H1 (cell line): ENCODE measurements at regions not wholly inside any gene's neighbourhood (a gene's known extent, or its start where the extent isn't known, plus 50 kb on each side); places are given as distances from the start of the nearest gene placed in this dataset.

Experiments
- CTCF ChIA-PET: fragments of 300-600 bp; sonication (Branson Sonifier 250); formaldehyde crosslinking; loops from one replicate; lab custom pipeline; 2021; ENCODE audit not compliant: partially characterized antibody; lab: Charles Lee
- POLR2A ChIA-PET: fragments of 300-600 bp; sonication (Branson Sonifier 250); formaldehyde crosslinking; loops from one replicate; lab custom pipeline; 2021; ENCODE audit warnings: inconsistent platforms; ENCODE audit not compliant: partially characterized antibody; lab: Charles Lee
- DNase-seq, 2 experiments: peaks; one replicate each; pipeline versions ENCODE4 v3.0.0 to v3.0.0-alpha.2; 2010 to 2022; ENCODE audit warnings: low spot score in 2 of 2, low read depth in 1 of 2, mixed read lengths in 1 of 2
- FAIRE-seq: peaks from 2 replicates; lab custom pipeline; 2011; peaks lifted over from hg19 to GRCh38; lab: Jason Lieb, UNC
- H2AFZ ChIP-seq: 2 replicates; pipeline ENCODE4 v1.8.1; 2012; ENCODE audit warnings: low read length, inconsistent platforms
- H2AK5ac ChIP-seq: 2 replicates; pipeline ENCODE4 v1.6.1; 2013; ENCODE audit warnings: low read depth, low read length
- H2BK120ac ChIP-seq: replicated peaks from 2 replicates; pipeline ENCODE3; 2013; ENCODE audit warnings: low read depth, low read length, inconsistent platforms
- H2BK12ac ChIP-seq: 2 replicates; pipeline ENCODE4 v1.6.1; 2013; ENCODE audit warnings: low read depth, low read length
- H2BK15ac ChIP-seq: 2 replicates; pipeline ENCODE4 v1.6.1; 2013; ENCODE audit warnings: low read length
- H2BK20ac ChIP-seq: 2 replicates; pipeline ENCODE4 v1.6.1; 2013; ENCODE audit warnings: low read length
- H2BK5ac ChIP-seq: 2 replicates; pipeline ENCODE4 v1.6.1; 2013; ENCODE audit warnings: low read depth, low read length
- H3K14ac ChIP-seq: 2 replicates; pipeline ENCODE4 v1.6.1; 2013; ENCODE audit warnings: inconsistent platforms; ENCODE audit not compliant: insufficient read length
- H3K18ac ChIP-seq: 2 replicates; pipeline ENCODE4 v1.6.1; 2013; ENCODE audit warnings: low read length; ENCODE audit errors: extremely low read depth
- H3K23ac ChIP-seq: 2 replicates; pipeline ENCODE4 v1.6.1; 2013; ENCODE audit warnings: inconsistent platforms; ENCODE audit not compliant: insufficient read length
- H3K23me2 ChIP-seq: 2 replicates; pipeline ENCODE4 v1.6.1; 2013; ENCODE audit warnings: low read depth, low read length
- H3K27ac ChIP-seq: 2 replicates; pipeline ENCODE4 v1.6.1; 2011; ENCODE audit warnings: low read depth, low read length, inconsistent platforms
- H3K27me3 ChIP-seq, 4 experiments: replicated peaks in 1 of 4; 1 replicate in 1 of 4; 2 replicates in 3 of 4; pipeline versions ENCODE4 v1.6.1 to v1.8.1; 2011 to 2013; ENCODE audit warnings: low read length in 3 of 4, mild to moderate bottlenecking in 3 of 4, inconsistent platforms in 2 of 4, mixed read lengths in 2 of 4, moderate library complexity in 1 of 4; ENCODE audit not compliant: control insufficient read depth in 3 of 4, insufficient read depth in 3 of 4; ENCODE audit errors: extremely low read depth in 1 of 4
- H3K36me3 ChIP-seq, 4 experiments: 2 replicates each; pipeline versions ENCODE4 v1.6.1 to v1.8.1; 2011 to 2013; ENCODE audit warnings: mild to moderate bottlenecking in 4 of 4, low read length in 3 of 4, moderate library complexity in 2 of 4, control low read depth in 1 of 4, inconsistent platforms in 1 of 4; ENCODE audit not compliant: insufficient read depth in 4 of 4, control insufficient read depth in 2 of 4
- H3K4ac ChIP-seq: replicated peaks from 2 replicates; pipeline ENCODE3; 2013; ENCODE audit warnings: low read length, low read depth, mixed read lengths, inconsistent platforms; ENCODE audit not compliant: insufficient read length
- H3K4me1 ChIP-seq, 4 experiments: replicated peaks in 1 of 4; 1 replicate in 1 of 4; 2 replicates in 3 of 4; pipeline versions ENCODE4 v1.6.1 to v1.8.1; 2011 to 2013; ENCODE audit warnings: low read length in 3 of 4, inconsistent platforms in 2 of 4, mixed read lengths in 1 of 4; ENCODE audit not compliant: insufficient read depth in 4 of 4, control insufficient read depth in 3 of 4
- H3K4me2 ChIP-seq, 2 experiments: 2 replicates each; pipeline versions ENCODE4 v1.6.1 to v1.8.1; 2011 to 2013; ENCODE audit warnings: low read depth in 2 of 2, low read length in 2 of 2, control low read depth in 1 of 2, inconsistent platforms in 1 of 2, mild to moderate bottlenecking in 1 of 2; ENCODE audit not compliant: insufficient read depth in 1 of 2
- H3K4me3 ChIP-seq, 4 experiments: fragments of 200-600, 300-600 bp in 1 of 4; sonication (generic), shearing (Covaris generic), sonication (Bioruptor Twin) in 1 of 4; 2 replicates each; pipeline versions ENCODE4 v1.5.1 to v1.8.1; 2011 to 2016; ENCODE audit warnings: low read length in 4 of 4, low read depth in 3 of 4, control low read depth in 2 of 4, inconsistent platforms in 2 of 4, mild to moderate bottlenecking in 2 of 4, mixed read lengths in 1 of 4, moderate library complexity in 1 of 4; ENCODE audit not compliant: insufficient read depth in 2 of 4; ENCODE audit errors: extremely low read depth in 1 of 4
- H3K56ac ChIP-seq: replicated peaks from 2 replicates; pipeline ENCODE3; 2013; ENCODE audit warnings: low read depth, mild to moderate bottlenecking, mixed read lengths, low read length, inconsistent platforms; ENCODE audit not compliant: insufficient read length
- H3K79me1 ChIP-seq: 2 replicates; pipeline ENCODE4 v1.6.1; 2013; ENCODE audit warnings: low read depth, low read length, control low read depth
- H3K79me2 ChIP-seq, 2 experiments: 2 replicates each; pipeline versions ENCODE4 v1.6.1 to v1.8.1; 2012 to 2013; ENCODE audit warnings: low read length in 2 of 2, mild to moderate bottlenecking in 2 of 2, inconsistent platforms in 1 of 2; ENCODE audit not compliant: insufficient read depth in 2 of 2, control insufficient read depth in 1 of 2
- H3K9ac ChIP-seq, 4 experiments: replicated peaks in 1 of 4; 1 replicate in 1 of 4; 2 replicates in 3 of 4; pipeline versions ENCODE4 v1.6.1 to v1.8.1; 2011 to 2013; ENCODE audit warnings: low read depth in 3 of 4, low read length in 3 of 4, control low read depth in 2 of 4, mild to moderate bottlenecking in 2 of 4, moderate library complexity in 2 of 4, inconsistent platforms in 1 of 4; ENCODE audit errors: extremely low read depth in 1 of 4
- H3K9me3 ChIP-seq, 2 experiments: 2 replicates each; pipeline versions ENCODE4 v1.6.1 to v1.8.1; 2012 to 2013; ENCODE audit warnings: mild to moderate bottlenecking in 2 of 2, moderate library complexity in 2 of 2, control low read depth in 1 of 2, inconsistent platforms in 1 of 2, low read depth in 1 of 2, low read length in 1 of 2, mixed read lengths in 1 of 2; ENCODE audit not compliant: insufficient read depth in 2 of 2
- H4K20me1 ChIP-seq, 2 experiments: replicated peaks in 1 of 2; 2 replicates each; pipeline versions ENCODE3 to v1.8.1; 2011 to 2013; ENCODE audit warnings: inconsistent platforms in 2 of 2, low read length in 2 of 2, mild to moderate bottlenecking in 1 of 2; ENCODE audit not compliant: insufficient read depth in 2 of 2, control insufficient read depth in 1 of 2
- H4K5ac ChIP-seq: 2 replicates; pipeline ENCODE4 v1.6.1; 2013; ENCODE audit warnings: low read length, low read depth, mixed read lengths, inconsistent platforms; ENCODE audit not compliant: insufficient read length
- H4K8ac ChIP-seq: 2 replicates; pipeline ENCODE4 v1.8.0; 2013; ENCODE audit warnings: mild to moderate bottlenecking, moderate library complexity, low read length, inconsistent platforms; ENCODE audit not compliant: insufficient read depth; ENCODE audit errors: extremely low read depth
- H4K91ac ChIP-seq: replicated peaks from 2 replicates; pipeline ENCODE3; 2013; ENCODE audit warnings: low read length, mixed read lengths, inconsistent platforms; ENCODE audit not compliant: insufficient read length
- WGBS, 2 experiments: shearing (Covaris generic) in 1 of 2; methylation state at CpG; one replicate each; pipeline versions ENCODE4 v1.1.6 to v1.1.7; 2013 to 2015; ENCODE audit warnings: low lambda C conversion rate in 2 of 2, mixed read lengths in 2 of 2, inconsistent platforms in 1 of 2, low coverage in 1 of 2, missing lambda C conversion rate in 1 of 2; ENCODE audit not compliant: insufficient replicate concordance in 2 of 2, insufficient coverage in 1 of 2, insufficient read length in 1 of 2; ENCODE audit errors: extremely low coverage in 1 of 2, missing lambda C conversion rate in 1 of 2; 5-methylcytosine and 5-hydroxymethylcytosine counted together
- TF ChIP-seq, protein P1 (sequence below), 3 experiments: IDR thresholded peaks; 1 replicate in 2 of 3; 2 replicates in 1 of 3; pipeline versions ENCODE4 v1.5.1 to v1.6.1; 2011; ENCODE audit warnings: low read length in 3 of 3, mild to moderate bottlenecking in 3 of 3, inconsistent platforms in 2 of 3, low read depth in 1 of 3, moderate library complexity in 1 of 3; ENCODE audit not compliant: insufficient read depth in 1 of 3; ENCODE audit errors: control extremely low read depth in 1 of 3
- TF ChIP-seq, protein P2 (sequence below): IDR thresholded peaks from 2 replicates; pipeline ENCODE4 v1.6.1; 2012; ENCODE audit warnings: inconsistent platforms
- TF ChIP-seq, protein P3 (sequence below): IDR thresholded peaks from 2 replicates; pipeline ENCODE4 v1.6.1; 2011; ENCODE audit warnings: low read depth, mild to moderate bottlenecking, low read length; ENCODE audit not compliant: insufficient read depth

DNA sequence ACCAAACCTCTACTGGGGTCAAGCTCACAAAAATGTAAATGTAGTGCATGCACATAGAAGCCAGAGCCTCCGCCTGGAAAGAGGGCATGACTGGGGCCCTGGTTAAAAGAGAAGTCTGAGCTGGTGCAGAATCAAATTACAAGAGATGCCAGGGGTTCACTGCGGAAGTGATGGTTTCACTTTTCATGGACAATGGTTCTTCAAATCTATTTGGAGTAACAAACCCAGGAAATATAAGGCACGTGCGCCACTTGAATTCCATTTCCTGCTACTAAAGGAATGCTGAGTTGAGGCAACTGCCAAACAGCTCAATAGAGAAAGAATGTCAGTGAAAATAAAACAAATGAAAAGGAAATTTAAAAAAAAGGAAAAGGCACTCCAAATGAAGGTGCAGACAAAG is 79.8 kb downstream of the FUNDC1 start:
- Histone ChIP-seq H4K20me1 (no peaks in the 10 kb centered on the region), H3K14ac (no peak overlapping the region), H3K23ac (no peak overlapping the region), H3K56ac (no peak overlapping the region), H3K18ac (no peak overlapping the region), H4K5ac (no peak overlapping the region), H2BK5ac (no peak overlapping the region), H2AFZ (no peak overlapping the region), H3K9me3 (no peaks in the 10 kb centered on the region), H3K23me2 (no peaks in the 10 kb centered on the region), H3K9ac (no peak overlapping the region), H3K4me1 (no peaks in the 10 kb centered on the region), H3K4ac (no peak overlapping the region), H3K4me2 (no peak overlapping the region), H3K79me1 (no peaks in the 10 kb centered on the region), H3K27ac (no peak overlapping the region), H2BK12ac (no peak overlapping the region), H3K79me2 (no peaks in the 10 kb centered on the region), H2BK20ac (no peak overlapping the region), H3K36me3 (no peaks in the 10 kb centered on the region), H2BK120ac (no peak overlapping the region), H2BK15ac (no peak overlapping the region), H4K8ac (no peak overlapping the region), H3K4me3 (no peak overlapping the region), H3K27me3 (no peaks in the 10 kb centered on the region), H2AK5ac (no peak overlapping the region), H4K91ac (no peak overlapping the region)
- 58% methylated on average over 4 of the region's 4 CpGs; no CpG with 5 or more reads in 1 of the 2 experiments for WGBS, 2 experiments
- TF ChIP-seq, protein P1, sequence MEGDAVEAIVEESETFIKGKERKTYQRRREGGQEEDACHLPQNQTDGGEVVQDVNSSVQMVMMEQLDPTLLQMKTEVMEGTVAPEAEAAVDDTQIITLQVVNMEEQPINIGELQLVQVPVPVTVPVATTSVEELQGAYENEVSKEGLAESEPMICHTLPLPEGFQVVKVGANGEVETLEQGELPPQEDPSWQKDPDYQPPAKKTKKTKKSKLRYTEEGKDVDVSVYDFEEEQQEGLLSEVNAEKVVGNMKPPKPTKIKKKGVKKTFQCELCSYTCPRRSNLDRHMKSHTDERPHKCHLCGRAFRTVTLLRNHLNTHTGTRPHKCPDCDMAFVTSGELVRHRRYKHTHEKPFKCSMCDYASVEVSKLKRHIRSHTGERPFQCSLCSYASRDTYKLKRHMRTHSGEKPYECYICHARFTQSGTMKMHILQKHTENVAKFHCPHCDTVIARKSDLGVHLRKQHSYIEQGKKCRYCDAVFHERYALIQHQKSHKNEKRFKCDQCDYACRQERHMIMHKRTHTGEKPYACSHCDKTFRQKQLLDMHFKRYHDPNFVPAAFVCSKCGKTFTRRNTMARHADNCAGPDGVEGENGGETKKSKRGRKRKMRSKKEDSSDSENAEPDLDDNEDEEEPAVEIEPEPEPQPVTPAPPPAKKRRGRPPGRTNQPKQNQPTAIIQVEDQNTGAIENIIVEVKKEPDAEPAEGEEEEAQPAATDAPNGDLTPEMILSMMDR (IDR thresholded peaks at IDR 0.05; ENCODE audit: control extremely low read depth in 1 of 3, insufficient read depth in 1 of 3, low read depth in 1 of 3, low read length in 3 of 3): no peak
- TF ChIP-seq, protein P2, sequence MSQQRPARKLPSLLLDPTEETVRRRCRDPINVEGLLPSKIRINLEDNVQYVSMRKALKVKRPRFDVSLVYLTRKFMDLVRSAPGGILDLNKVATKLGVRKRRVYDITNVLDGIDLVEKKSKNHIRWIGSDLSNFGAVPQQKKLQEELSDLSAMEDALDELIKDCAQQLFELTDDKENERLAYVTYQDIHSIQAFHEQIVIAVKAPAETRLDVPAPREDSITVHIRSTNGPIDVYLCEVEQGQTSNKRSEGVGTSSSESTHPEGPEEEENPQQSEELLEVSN: no peak
- TF ChIP-seq, protein P3, sequence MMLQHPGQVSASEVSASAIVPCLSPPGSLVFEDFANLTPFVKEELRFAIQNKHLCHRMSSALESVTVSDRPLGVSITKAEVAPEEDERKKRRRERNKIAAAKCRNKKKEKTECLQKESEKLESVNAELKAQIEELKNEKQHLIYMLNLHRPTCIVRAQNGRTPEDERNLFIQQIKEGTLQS: no peak
- POLR2A ChIA-PET: no interaction called here
- CTCF ChIA-PET: no interaction called here
- FAIRE-seq: no peak
- no peak for DNase-seq
